IMR-90 (cell line): ENCODE measurements at regions not wholly inside any gene's neighbourhood (a gene's known extent, or its start where the extent isn't known, plus 50 kb on each side); places are given as distances from the start of the nearest gene placed in this dataset.

Experiments used
- CTCF ChIP-seq: conservative IDR thresholded peaks from 2 replicates; pipeline ENCODE4 v1.5.1; 2012; ENCODE audit warnings: mild to moderate bottlenecking, low read depth, low read length, improper control_type of control experiment
- MAFK ChIP-seq: IDR thresholded peaks from 2 replicates; pipeline ENCODE4 v1.6.1; 2012; ENCODE audit warnings: low read depth, low read length, improper control_type of control experiment
- POLR2A ChIP-seq: IDR thresholded peaks from 2 replicates; pipeline ENCODE4 v1.6.1; 2012; ENCODE audit warnings: mild to moderate bottlenecking, low read depth, low read length
- RAD21 ChIP-seq: IDR thresholded peaks from 2 replicates; pipeline ENCODE4 v1.6.1; 2012; ENCODE audit warnings: low read length, improper control_type of control experiment
- SMC3 ChIP-seq: fragments of 150-350 bp; IDR thresholded peaks from 2 replicates; pipeline ENCODE4 v1.6.1; 2016; ENCODE audit warnings: low read depth, mild to moderate bottlenecking, antibody characterized with exemption, low read length, moderate library complexity

- TF ChIP-seq CTCF (no peak), RAD21 (no peak), POLR2A (no peak), SMC3 (no peak), MAFK (no peak)
Measured at GRCh38 chr13:31433207-31433606, 233.4 kb downstream of the B3GLCT start.
